ENCODE measurements at regions not wholly inside any gene's neighbourhood (a gene's known extent, or its start where the extent isn't known, plus 50 kb on each side); places are given as distances from the start of the nearest gene placed in this dataset.

DNA sequence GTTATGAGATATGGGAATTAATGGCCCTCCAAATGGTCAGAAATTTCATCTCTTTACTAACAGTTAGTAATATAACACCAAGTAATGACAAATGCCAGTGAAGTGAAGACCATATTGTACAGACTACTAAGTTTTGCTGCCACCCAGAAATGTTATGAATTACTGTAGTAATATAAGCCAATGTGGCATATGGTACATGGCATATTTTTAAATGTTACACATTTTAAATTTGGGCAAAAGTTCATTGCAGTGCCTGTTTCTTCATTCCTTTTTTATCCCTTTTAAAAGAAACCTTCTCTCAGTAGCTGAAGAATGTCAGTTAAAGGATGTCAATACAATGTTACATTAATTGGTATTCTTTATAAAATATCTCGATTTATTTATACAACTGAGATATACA is 626.5 kb upstream of the SLC8A1 start:
- TF ChIP-seq, protein P1, sequence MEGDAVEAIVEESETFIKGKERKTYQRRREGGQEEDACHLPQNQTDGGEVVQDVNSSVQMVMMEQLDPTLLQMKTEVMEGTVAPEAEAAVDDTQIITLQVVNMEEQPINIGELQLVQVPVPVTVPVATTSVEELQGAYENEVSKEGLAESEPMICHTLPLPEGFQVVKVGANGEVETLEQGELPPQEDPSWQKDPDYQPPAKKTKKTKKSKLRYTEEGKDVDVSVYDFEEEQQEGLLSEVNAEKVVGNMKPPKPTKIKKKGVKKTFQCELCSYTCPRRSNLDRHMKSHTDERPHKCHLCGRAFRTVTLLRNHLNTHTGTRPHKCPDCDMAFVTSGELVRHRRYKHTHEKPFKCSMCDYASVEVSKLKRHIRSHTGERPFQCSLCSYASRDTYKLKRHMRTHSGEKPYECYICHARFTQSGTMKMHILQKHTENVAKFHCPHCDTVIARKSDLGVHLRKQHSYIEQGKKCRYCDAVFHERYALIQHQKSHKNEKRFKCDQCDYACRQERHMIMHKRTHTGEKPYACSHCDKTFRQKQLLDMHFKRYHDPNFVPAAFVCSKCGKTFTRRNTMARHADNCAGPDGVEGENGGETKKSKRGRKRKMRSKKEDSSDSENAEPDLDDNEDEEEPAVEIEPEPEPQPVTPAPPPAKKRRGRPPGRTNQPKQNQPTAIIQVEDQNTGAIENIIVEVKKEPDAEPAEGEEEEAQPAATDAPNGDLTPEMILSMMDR (IDR thresholded peaks at IDR 0.05): no peak
- TF ChIP-seq EZH2phosphoT487 (IDR thresholded peaks at IDR 0.05): no peak

Data from neural progenitor cell (in vitro differentiated cells).